Mesothelial cell of epicardium (in vitro differentiated cells): ENCODE measurements at regions not wholly inside any gene's neighbourhood (a gene's known extent, or its start where the extent isn't known, plus 50 kb on each side); places are given as distances from the start of the nearest gene placed in this dataset.

ENCODE experiments used
- DNase-seq, 2 experiments: peaks; one replicate each; pipeline ENCODE4 v3.0.0; 2021; ENCODE audit warnings: low spot score in 2 of 2; ENCODE audit not compliant: unreplicated experiment in 2 of 2
- H3K27ac Mint-ChIP-seq: 2 replicates; pipeline ENCODE4 v1.8.0; 2021; ENCODE audit warnings: mixed read lengths
- H3K27me3 Mint-ChIP-seq: 2 replicates; pipeline ENCODE4 v1.8.0; 2021; ENCODE audit warnings: low read depth, mixed read lengths
- H3K36me3 Mint-ChIP-seq: 2 replicates; pipeline ENCODE4 v1.8.0; 2021; ENCODE audit warnings: mixed read lengths
- H3K4me1 Mint-ChIP-seq: 2 replicates; pipeline ENCODE4 v1.8.0; 2021; ENCODE audit warnings: mixed read lengths
- H3K4me3 Mint-ChIP-seq: 2 replicates; pipeline ENCODE4 v1.8.0; 2021; ENCODE audit warnings: mild to moderate bottlenecking, moderate library complexity, mixed read lengths
- H3K9me3 Mint-ChIP-seq: 2 replicates; pipeline ENCODE4 v1.8.0; 2021; ENCODE audit warnings: mixed read lengths
- CTCF ChIP-seq: fragments of 200-600 bp; sonication (generic); IDR thresholded peaks from one replicate; pipeline ENCODE4 v1.5.0; 2021; ENCODE audit warnings: antibody characterized with exemption; ENCODE audit not compliant: unreplicated experiment

DNA sequence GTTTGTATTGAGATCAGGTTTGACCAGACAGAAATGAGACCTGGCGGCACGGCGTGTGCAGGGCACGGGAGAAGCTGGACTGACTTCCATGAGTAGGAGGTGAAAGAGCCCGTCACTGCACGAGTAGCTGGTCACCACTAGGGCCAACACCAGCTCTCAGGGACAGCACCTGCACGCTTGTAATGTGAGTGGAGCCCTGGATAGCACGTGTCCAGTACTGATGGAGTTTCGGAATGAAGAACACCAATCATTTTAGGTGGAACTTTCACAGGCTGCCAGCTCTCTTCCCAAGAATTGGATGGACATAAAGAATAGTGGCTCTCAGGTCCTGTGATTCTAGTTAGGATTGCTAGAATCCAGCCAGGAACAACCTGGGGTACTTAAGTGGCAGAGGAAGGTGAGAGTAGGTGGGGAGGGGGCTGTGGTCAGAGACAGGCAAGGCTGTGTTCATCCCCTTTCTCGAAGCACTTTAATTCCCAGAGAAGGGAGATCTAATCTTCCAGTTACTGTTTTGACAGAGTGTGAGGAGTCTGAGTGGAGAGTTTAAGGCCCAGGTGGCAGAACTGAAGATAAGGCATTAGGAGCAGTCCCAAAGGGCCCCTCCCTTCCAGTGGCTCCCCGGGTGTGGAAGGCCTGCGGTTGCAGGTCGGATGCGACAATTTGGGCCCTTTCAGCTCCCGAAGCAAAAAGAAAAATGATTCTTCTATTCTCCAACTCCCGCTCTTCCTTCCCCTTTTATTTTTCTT, 314.8 kb downstream of the QKI start:
- no peaks in the 10 kb centered on the region for H3K27me3 Mint-ChIP-seq
- H3K27ac Mint-ChIP-seq, result no peak overlapping the region
- DNase-seq, result no peak
- no peaks in the 10 kb centered on the region for H3K9me3 Mint-ChIP-seq
- no peaks in the 10 kb centered on the region for H3K36me3 Mint-ChIP-seq
- TF ChIP-seq CTCF, result no peak
- H3K4me3 Mint-ChIP-seq, result no peak overlapping the region
- peaks cover 15% of the 10 kb centered on the region for H3K4me1 Mint-ChIP-seq

DNA sequence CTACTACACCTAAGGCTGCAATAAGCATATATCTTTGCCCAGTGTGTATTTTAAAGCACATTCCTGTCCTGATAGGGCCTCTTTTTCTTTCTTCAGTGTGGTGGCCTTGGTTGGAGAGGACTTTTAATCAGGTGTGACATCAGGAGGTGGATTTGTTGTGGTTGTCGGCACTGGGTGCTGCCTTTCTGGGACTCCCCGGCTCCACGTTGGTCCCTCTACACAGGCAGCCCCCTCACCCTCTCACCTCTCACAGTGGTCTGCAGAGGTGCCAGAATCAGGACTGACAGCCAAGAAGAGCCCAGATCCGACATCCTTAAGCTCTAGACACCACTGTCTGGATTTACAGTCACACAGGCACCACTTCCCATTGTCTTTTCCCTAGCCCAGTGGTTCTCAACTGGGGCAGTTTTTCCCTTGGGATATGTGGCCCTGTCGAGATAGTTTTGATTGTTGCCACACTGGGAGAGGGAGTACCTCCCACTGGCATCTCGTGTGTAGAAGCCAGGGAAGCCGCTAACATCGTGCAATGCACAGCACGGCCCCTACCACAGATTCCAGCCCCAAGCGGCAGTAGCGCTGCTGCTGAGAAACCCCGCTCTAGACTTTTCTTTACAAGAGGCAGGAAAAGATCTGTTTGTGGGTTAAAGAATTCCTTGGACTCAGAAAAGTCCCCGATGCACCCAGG, 314.1 kb downstream of the QKI start:
- Mint-ChIP-seq H3K4me1 (peaks cover 15% of the 10 kb centered on the region), H3K36me3 (no peaks in the 10 kb centered on the region), H3K4me3 (no peak overlapping the region), H3K27ac (no peak overlapping the region), H3K9me3 (no peaks in the 10 kb centered on the region), H3K27me3 (no peaks in the 10 kb centered on the region)
- TF ChIP-seq CTCF, result no peak
- DNase-seq, result no peak

- Mint-ChIP-seq H3K27me3 (no peaks in the 10 kb centered on the region), H3K36me3 (no peaks in the 10 kb centered on the region), H3K9me3 (no peaks in the 10 kb centered on the region), H3K4me3 (no peak overlapping the region), H3K27ac (peak overlapping the region; percentile 5), H3K4me1 (peaks cover 14% of the 10 kb centered on the region)
- TF ChIP-seq CTCF, result no peak
- DNase-seq, result no peak
These were observed 311.6 kb downstream of the QKI start for GRCh38 chr6:163726037-163726695.

- H3K4me1 Mint-ChIP-seq, result peaks cover 14% of the 10 kb centered on the region
- no peaks in the 10 kb centered on the region for H3K9me3 Mint-ChIP-seq
- DNase-seq, result peak in 1 of 2 experiments; percentile 71
- no peak overlapping the region for H3K4me3 Mint-ChIP-seq
- H3K36me3 Mint-ChIP-seq, result no peaks in the 10 kb centered on the region
- no peak for TF ChIP-seq CTCF
- H3K27me3 Mint-ChIP-seq, result no peaks in the 10 kb centered on the region
- peak overlapping the region; percentile 5 for H3K27ac Mint-ChIP-seq
These were observed 310.8 kb downstream of the QKI start for GRCh38 chr6:163725008-163725941.

GRCh38 chr6:163724196-163724595, 309.7 kb downstream of the QKI start:
- Mint-ChIP-seq H3K27ac (no peak overlapping the region), H3K36me3 (no peaks in the 10 kb centered on the region), H3K4me1 (peaks cover 14% of the 10 kb centered on the region), H3K27me3 (no peaks in the 10 kb centered on the region), H3K4me3 (no peak overlapping the region), H3K9me3 (no peaks in the 10 kb centered on the region)
- TF ChIP-seq CTCF, result no peak
- DNase-seq, result no peak
